GM23338 (cell line): ENCODE measurements at regions not wholly inside any gene's neighbourhood (a gene's known extent, or its start where the extent isn't known, plus 50 kb on each side); places are given as distances from the start of the nearest gene placed in this dataset.

ENCODE experiments used
- ATAC-seq: fragments of 200-7000 bp; cut with Tn5 transposase; 3 replicates; pipeline ENCODE4 v1.9.1; 2020
- DNase-seq: peaks from one replicate; pipeline ENCODE4 v3.0.0-alpha.2; 2015; ENCODE audit warnings: low spot score
- H2AFZ ChIP-seq: fragments of 200-600 bp; sonication (generic); 2 replicates; pipeline ENCODE4 v1.8.0; 2016; ENCODE audit warnings: antibody characterized with exemption, mild to moderate bottlenecking, moderate library complexity
- H3F3A ChIP-seq: fragments of 200-600 bp; sonication (generic); replicated peaks from 2 replicates; pipeline ENCODE4 v1.8.0; 2017; ENCODE audit warnings: antibody characterized with exemption, mixed run types, low read depth
- H3K27ac ChIP-seq: fragments of 200-600 bp; sonication (generic); 2 replicates; pipeline ENCODE4 v1.6.1; 2016; ENCODE audit warnings: low read depth
- H3K27me3 ChIP-seq: fragments of 200-600 bp; sonication (generic); 2 replicates; pipeline ENCODE4 v1.8.0; 2016; ENCODE audit warnings: mild to moderate bottlenecking, mixed run types, moderate library complexity; ENCODE audit not compliant: insufficient read depth
- H3K36me3 ChIP-seq: fragments of 200-600 bp; sonication (generic); 2 replicates; pipeline ENCODE4 v1.8.0; 2016; ENCODE audit warnings: mild to moderate bottlenecking; ENCODE audit not compliant: insufficient read depth
- H3K4me1 ChIP-seq: fragments of 200-600 bp; sonication (generic); 2 replicates; pipeline ENCODE4 v1.8.0; 2016; ENCODE audit warnings: mild to moderate bottlenecking, moderate library complexity; ENCODE audit not compliant: insufficient read depth
- H3K4me2 ChIP-seq: fragments of 200-600 bp; sonication (generic); 2 replicates; pipeline ENCODE4 v1.7.1; 2017; ENCODE audit warnings: mixed run types
- H3K4me3 ChIP-seq: fragments of 200-600 bp; sonication (generic); 2 replicates; pipeline ENCODE4 v1.6.1; 2016; ENCODE audit warnings: mixed run types
- H3K79me2 ChIP-seq: fragments of 200-600 bp; sonication (generic); replicated peaks from 2 replicates; pipeline ENCODE4 v1.8.0; 2017; ENCODE audit warnings: mild to moderate bottlenecking; ENCODE audit not compliant: insufficient read depth
- H3K9me2 ChIP-seq: fragments of 200-600 bp; sonication (generic); 2 replicates; pipeline ENCODE4 v1.8.0; 2017; ENCODE audit not compliant: insufficient read depth
- H4K20me1 ChIP-seq: fragments of 200-600 bp; sonication (generic); replicated peaks from 2 replicates; pipeline ENCODE4 v1.8.0; 2017; ENCODE audit warnings: mild to moderate bottlenecking; ENCODE audit not compliant: insufficient read depth
- H3K27ac Mint-ChIP-seq: 2 replicates; pipeline ENCODE4 v1.8.0; 2020; ENCODE audit warnings: inconsistent platforms, mild to moderate bottlenecking, moderate library complexity, mixed read lengths
- H3K27me3 Mint-ChIP-seq: 3 replicates; pipeline ENCODE4 v1.8.0; 2022; ENCODE audit warnings: low read depth, mild to moderate bottlenecking, moderate library complexity, mixed read lengths, inconsistent platforms; ENCODE audit not compliant: insufficient read depth, poor library complexity
- H3K36me3 Mint-ChIP-seq: 3 replicates; pipeline ENCODE4 v1.8.0; 2021; ENCODE audit warnings: low read depth, mild to moderate bottlenecking, inconsistent platforms, moderate library complexity, mixed read lengths
- H3K4me1 Mint-ChIP-seq: 3 replicates; pipeline ENCODE4 v1.8.0; 2020; ENCODE audit warnings: mild to moderate bottlenecking, inconsistent platforms, mixed read lengths
- H3K4me3 Mint-ChIP-seq: 3 replicates; pipeline ENCODE4 v1.8.0; 2021; ENCODE audit warnings: moderate library complexity, mild to moderate bottlenecking, inconsistent platforms, mixed read lengths
- H3K9me3 Mint-ChIP-seq: 3 replicates; pipeline ENCODE4 v1.8.0; 2020; ENCODE audit warnings: moderate library complexity, mild to moderate bottlenecking, inconsistent platforms, mixed read lengths
- CREB1 ChIP-seq: fragments of 250-450 bp; sonication (Bioruptor Pico); IDR thresholded peaks from 2 replicates; pipeline ENCODE4 v1.5.0; 2020; ENCODE audit warnings: low read depth, mild to moderate bottlenecking, moderate library complexity
- CTCF ChIP-seq, 2 experiments: fragments of 200-600 bp in 1 of 2; sonication (generic) in 1 of 2; conservative IDR thresholded peaks; 2 replicates each; pipeline versions ENCODE4 v1.5.1 to v1.6.1; 2016 to 2017; ENCODE audit warnings: antibody characterized with exemption in 2 of 2, low read depth in 2 of 2, mild to moderate bottlenecking in 2 of 2, moderate library complexity in 1 of 2
- ETS1 ChIP-seq: IDR thresholded peaks from 2 replicates; pipeline ENCODE4 v1.6.1; 2016; ENCODE audit warnings: antibody characterized with exemption
- EZH2 ChIP-seq: fragments of 200-600 bp; sonication (generic); IDR thresholded peaks from one replicate; pipeline ENCODE4 v1.8.0; 2017; ENCODE audit warnings: antibody characterized with exemption, mild to moderate bottlenecking, low read depth; ENCODE audit not compliant: unreplicated experiment
- EZH2phosphoT487 ChIP-seq: fragments of 200-600 bp; sonication (generic); IDR thresholded peaks from one replicate; pipeline ENCODE4 v1.8.1; 2018; ENCODE audit warnings: antibody characterized with exemption; ENCODE audit not compliant: unreplicated experiment
- JUNB ChIP-seq: IDR thresholded peaks from one replicate; pipeline ENCODE4 v1.6.1; 2016; ENCODE audit warnings: antibody characterized with exemption; ENCODE audit not compliant: unreplicated experiment
- NANOG ChIP-seq: IDR thresholded peaks from 2 replicates; pipeline ENCODE4 v1.6.1; 2016; ENCODE audit warnings: antibody characterized with exemption, borderline replicate concordance
- POLR2AphosphoS5 ChIP-seq: IDR thresholded peaks from 2 replicates; pipeline ENCODE4 v1.6.1; 2016; ENCODE audit warnings: antibody characterized with exemption, low read depth
- REST ChIP-seq: IDR thresholded peaks from one replicate; pipeline ENCODE4 v1.6.1; 2018; ENCODE audit warnings: antibody characterized with exemption; ENCODE audit not compliant: unreplicated experiment
- STAT1 ChIP-seq: IDR thresholded peaks from one replicate; pipeline ENCODE4 v1.6.1; 2016; ENCODE audit warnings: antibody characterized with exemption; ENCODE audit not compliant: unreplicated experiment
- ZNF114 ChIP-seq: fragments of 250-450 bp; sonication (Bioruptor Pico); IDR thresholded peaks from 2 replicates; pipeline ENCODE4 v1.5.0; 2020; ENCODE audit warnings: mild to moderate bottlenecking, moderate library complexity
- ZNF331 ChIP-seq: fragments of 250-450 bp; sonication (Bioruptor Pico); IDR thresholded peaks from 2 replicates; pipeline ENCODE4 v1.5.0; 2020; ENCODE audit warnings: low read depth, mild to moderate bottlenecking, moderate library complexity
- ZNF462 ChIP-seq: fragments of 250-450 bp; sonication (Bioruptor Pico); IDR thresholded peaks from 2 replicates; pipeline ENCODE4 v1.5.0; 2020; ENCODE audit warnings: mild to moderate bottlenecking, moderate library complexity

GRCh38 chr11:122355968-122356367 lies 240.0 kb upstream of the BLID start:
- Histone ChIP-seq H3K4me1 (no peaks in the 10 kb centered on the region), H3F3A (no peaks in the 10 kb centered on the region), H3K4me2 (no peak overlapping the region), H4K20me1 (no peaks in the 10 kb centered on the region), H2AFZ (no peak overlapping the region), H3K27ac (no peak overlapping the region), H3K4me3 (no peak overlapping the region), H3K36me3 (no peaks in the 10 kb centered on the region), H3K79me2 (no peaks in the 10 kb centered on the region), H3K27me3 (no peaks in the 10 kb centered on the region), H3K9me2 (no peaks in the 10 kb centered on the region)
- Mint-ChIP-seq H3K4me1 (peaks cover 7% of the 10 kb centered on the region; the same call in 1 of the 3 replicates), H3K4me3 (no peak overlapping the region), H3K27me3 (no peaks in the 10 kb centered on the region), H3K9me3 (peaks cover 9% of the 10 kb centered on the region; the same call in 1 of the 3 replicates), H3K27ac (no peak overlapping the region), H3K36me3 (peaks cover 4% of the 10 kb centered on the region; the same call in 2 of the 3 replicates)
- DNase-seq (no peak), ATAC-seq (no peak)
- TF ChIP-seq ZNF114 (CRISPR knock-in tag), result no peak
- TF ChIP-seq EZH2phosphoT487, result no peak
- TF ChIP-seq STAT1, result no peak
- no peak for TF ChIP-seq REST
- TF ChIP-seq NANOG, result no peak
- TF ChIP-seq POLR2AphosphoS5, result no peak
- no peak for TF ChIP-seq ZNF462 (CRISPR knock-in tag)
- TF ChIP-seq CREB1 (CRISPR knock-in tag), result no peak
- no peak for TF ChIP-seq ETS1
- no peak for TF ChIP-seq ZNF331 (CRISPR knock-in tag)
- TF ChIP-seq CTCF (conservative IDR thresholded peaks at IDR 0.05; ENCODE audit: low read depth in 2 of 2), result no peak
- no peak for TF ChIP-seq EZH2
- TF ChIP-seq JUNB, result no peak
